HAP-1 (cell line): ENCODE measurements at regions not wholly inside any gene's neighbourhood (a gene's known extent, or its start where the extent isn't known, plus 50 kb on each side); places are given as distances from the start of the nearest gene placed in this dataset.
A peak's percentile ranks its signal among the peaks of the same experiment; 100 is the strongest.
"Not testable (repeated sequence)": the region's sequence is repeated elsewhere in the genome, so short reads cannot be mapped to it uniquely, and the experiment has no call there.

Source experiments
- DNase-seq, 2 experiments: peaks; one replicate each; pipeline ENCODE4 v3.0.0-alpha.2; 2016 to 2020; ENCODE audit warnings: low spot score in 2 of 2
- H3K27me3 ChIP-seq: fragments of 250-450 bp; sonication (Bioruptor Pico); 2 replicates; pipeline ENCODE4 v1.5.1; 2020; ENCODE audit warnings: low read depth, mild to moderate bottlenecking, moderate library complexity
- H3K36me3 ChIP-seq: fragments of 250-450 bp; sonication (Bioruptor Pico); replicated peaks from 2 replicates; pipeline ENCODE4 v1.5.1; 2020; ENCODE audit warnings: mild to moderate bottlenecking
- H3K4me1 ChIP-seq: fragments of 250-450 bp; sonication (Bioruptor Pico); 2 replicates; pipeline ENCODE4 v1.5.1; 2020; ENCODE audit warnings: mild to moderate bottlenecking
- H3K4me3 ChIP-seq: fragments of 250-450 bp; sonication (Bioruptor Pico); 2 replicates; pipeline ENCODE4 v1.5.1; 2020; ENCODE audit warnings: mild to moderate bottlenecking, moderate library complexity
- H3K9me3 ChIP-seq: fragments of 250-450 bp; sonication (Bioruptor Pico); 2 replicates; pipeline ENCODE4 v1.5.1; 2020; ENCODE audit warnings: mild to moderate bottlenecking, moderate library complexity
- in situ Hi-C: fragments of 300-500 bp; cut with MboI; formaldehyde crosslinking; loops from 3 replicates; pipeline ENCODE4 v1.14.3; 2020; ENCODE audit warnings: low sequenced_read_pairs, inconsistent platforms, mixed read lengths

GRCh38 chr16:10314317-10314716 lies 71.5 kb upstream of the ATF7IP2 start:
- Histone ChIP-seq H3K4me1 (no peaks in the 10 kb centered on the region), H3K4me3 (no peak overlapping the region), H3K27me3 (no peaks in the 10 kb centered on the region), H3K36me3 (no peaks in the 10 kb centered on the region), H3K9me3 (no peaks in the 10 kb centered on the region)
- DNase-seq: no peak
- in situ Hi-C loops: no loop called here

GRCh38 chr16:10314811-10315210 lies 71.0 kb upstream of the ATF7IP2 start:
- Histone ChIP-seq H3K27me3 (no peaks in the 10 kb centered on the region), H3K4me3 (no peak overlapping the region), H3K4me1 (no peaks in the 10 kb centered on the region), H3K36me3 (no peaks in the 10 kb centered on the region), H3K9me3 (no peaks in the 10 kb centered on the region)
- in situ Hi-C loops: no loop called here
- peak in 1 of 2 experiments; percentile 5 for DNase-seq

- in situ Hi-C loops: no loop called here
- no peaks in the 10 kb centered on the region for H3K9me3 ChIP-seq
- no peak for DNase-seq
These were observed 68.3 kb upstream of the ATF7IP2 start for GRCh38 chr16:10317425-10318001.

GRCh38 chr16:10318798-10319500 lies 66.9 kb upstream of the ATF7IP2 start:
- DNase-seq: no peak
- H3K4me1 ChIP-seq: no peaks in the 10 kb centered on the region
- no peaks in the 10 kb centered on the region for H3K27me3 ChIP-seq
- H3K36me3 ChIP-seq: no peaks in the 10 kb centered on the region
- in situ Hi-C loops: no loop called here
- H3K9me3 ChIP-seq: no peaks in the 10 kb centered on the region
- H3K4me3 ChIP-seq: no peak overlapping the region

More at GRCh38 chr16:10317425-10318001, 68.3 kb upstream of the ATF7IP2 start:
- Histone ChIP-seq H3K4me1 (no peaks in the 10 kb centered on the region), H3K4me3 (no peak overlapping the region), H3K36me3 (no peaks in the 10 kb centered on the region), H3K27me3 (no peaks in the 10 kb centered on the region)

- H3K27me3 ChIP-seq: no peaks in the 10 kb centered on the region
- no peak overlapping the region for H3K4me3 ChIP-seq
- H3K36me3 ChIP-seq: no peaks in the 10 kb centered on the region
- H3K9me3 ChIP-seq: no peaks in the 10 kb centered on the region
- no peak for DNase-seq
- in situ Hi-C loops: no loop called here
- no peaks in the 10 kb centered on the region for H3K4me1 ChIP-seq
These were observed 64.2 kb upstream of the ATF7IP2 start for GRCh38 chr16:10321407-10322387.

GRCh38 chr16:10322723-10323527 lies 62.9 kb upstream of the ATF7IP2 start:
- Histone ChIP-seq H3K36me3 (no peaks in the 10 kb centered on the region), H3K4me3 (no peak overlapping the region), H3K4me1 (no peaks in the 10 kb centered on the region), H3K27me3 (no peaks in the 10 kb centered on the region), H3K9me3 (no peaks in the 10 kb centered on the region)
- in situ Hi-C loops: no loop called here
- DNase-seq: no peak

- no peaks in the 10 kb centered on the region for H3K27me3 ChIP-seq
- no peaks in the 10 kb centered on the region for H3K4me1 ChIP-seq
- no peak for DNase-seq
- H3K9me3 ChIP-seq: no peaks in the 10 kb centered on the region
- H3K36me3 ChIP-seq: no peaks in the 10 kb centered on the region
- in situ Hi-C loops: no loop called here
- H3K4me3 ChIP-seq: no peak overlapping the region
These were observed 62.4 kb upstream of the ATF7IP2 start for GRCh38 chr16:10323528-10323869.

GRCh38 chr16:10324210-10324609 lies 61.7 kb upstream of the ATF7IP2 start:
- in situ Hi-C loops: no loop called here
- no peaks in the 10 kb centered on the region for H3K27me3 ChIP-seq
- H3K36me3 ChIP-seq: no peaks in the 10 kb centered on the region
- H3K9me3 ChIP-seq: no peaks in the 10 kb centered on the region
- no peak overlapping the region for H3K4me3 ChIP-seq
- H3K4me1 ChIP-seq: no peaks in the 10 kb centered on the region
- no peak for DNase-seq

- Histone ChIP-seq H3K4me3 (no peak overlapping the region), H3K9me3 (no peaks in the 10 kb centered on the region), H3K27me3 (no peaks in the 10 kb centered on the region), H3K4me1 (no peaks in the 10 kb centered on the region), H3K36me3 (no peaks in the 10 kb centered on the region)
- in situ Hi-C loops: no loop called here
- DNase-seq: no peak
These were observed 59.9 kb upstream of the ATF7IP2 start for GRCh38 chr16:10325783-10326543.

- no peaks in the 10 kb centered on the region for H3K9me3 ChIP-seq
- H3K4me1 ChIP-seq: no peaks in the 10 kb centered on the region
- H3K27me3 ChIP-seq: no peaks in the 10 kb centered on the region
- DNase-seq: no peak
- in situ Hi-C loops: no loop called here
- H3K36me3 ChIP-seq: no peaks in the 10 kb centered on the region
- H3K4me3 ChIP-seq: no peak overlapping the region
These were observed 59.2 kb upstream of the ATF7IP2 start for GRCh38 chr16:10326647-10327046.

- H3K27me3 ChIP-seq, DNase-seq, H3K9me3 ChIP-seq, H3K36me3 ChIP-seq, H3K4me1 ChIP-seq, H3K4me3 ChIP-seq, in situ Hi-C loops: not testable (repeated sequence)
These were observed 57.6 kb upstream of the ATF7IP2 start for GRCh38 chr16:10328291-10328690.

GRCh38 chr16:10332241-10332640 lies 53.6 kb upstream of the ATF7IP2 start:
- DNase-seq: no peak
- Histone ChIP-seq H3K36me3 (no peaks in the 10 kb centered on the region), H3K4me3 (no peak overlapping the region), H3K4me1 (no peaks in the 10 kb centered on the region), H3K9me3 (no peaks in the 10 kb centered on the region), H3K27me3 (no peaks in the 10 kb centered on the region)
- in situ Hi-C loops: no loop called here

GRCh38 chr16:10332775-10333174 lies 53.1 kb upstream of the ATF7IP2 start:
- Histone ChIP-seq H3K27me3 (no peaks in the 10 kb centered on the region), H3K36me3 (no peaks in the 10 kb centered on the region), H3K4me1 (no peaks in the 10 kb centered on the region), H3K4me3 (no peak overlapping the region), H3K9me3 (no peaks in the 10 kb centered on the region)
- in situ Hi-C loops: no loop called here
- DNase-seq: no peak
